A549 (cell line): ENCODE measurements at regions not wholly inside any gene's neighbourhood (a gene's known extent, or its start where the extent isn't known, plus 50 kb on each side); places are given as distances from the start of the nearest gene placed in this dataset.

Experiments
- BHLHE40 ChIP-seq: IDR thresholded peaks from 2 replicates; pipeline ENCODE4 v1.6.1; 2012; ENCODE audit warnings: low read depth, low read length, inconsistent platforms
- EHMT2 ChIP-seq: fragments of 200-600 bp; sonication (generic); IDR thresholded peaks from 2 replicates; pipeline ENCODE4 v1.6.1; 2016; ENCODE audit warnings: antibody characterized with exemption, low read depth, mild to moderate bottlenecking, moderate library complexity
- ESRRA ChIP-seq: fragments of 150-350 bp; IDR thresholded peaks from 2 replicates; pipeline ENCODE4 v1.6.1; 2014; ENCODE audit warnings: mild to moderate bottlenecking, low read length, borderline replicate concordance
- FOSL2 ChIP-seq, 2 experiments: fragments of 450-650 bp in 1 of 2; fragments of >200 bp in 1 of 2; sonication (Bioruptor Twin) in 1 of 2; formaldehyde crosslinking; IDR thresholded peaks; 2 replicates each; pipeline versions ENCODE4 v1.5.0 to v1.6.1; 2016 to 2020; ENCODE audit warnings: mild to moderate bottlenecking in 1 of 2, moderate library complexity in 1 of 2
- HDAC2 ChIP-seq: fragments of 200-600 bp; sonication (generic); IDR thresholded peaks from 2 replicates; pipeline ENCODE4 v1.6.1; 2016
- HEYL ChIP-seq: fragments of 250-450 bp; sonication (Bioruptor Pico); IDR thresholded peaks from 2 replicates; pipeline ENCODE4 v1.8.0; 2021; ENCODE audit warnings: mild to moderate bottlenecking, moderate library complexity
- MAX ChIP-seq: IDR thresholded peaks from 2 replicates; pipeline ENCODE4 v1.6.1; 2012
- TF ChIP-seq, protein P1 (sequence below): fragments of 200-600 bp; sonication (generic); IDR thresholded peaks from 2 replicates; pipeline ENCODE4 v1.6.1; 2016; ENCODE audit warnings: antibody characterized with exemption, mild to moderate bottlenecking, moderate library complexity

DNA sequence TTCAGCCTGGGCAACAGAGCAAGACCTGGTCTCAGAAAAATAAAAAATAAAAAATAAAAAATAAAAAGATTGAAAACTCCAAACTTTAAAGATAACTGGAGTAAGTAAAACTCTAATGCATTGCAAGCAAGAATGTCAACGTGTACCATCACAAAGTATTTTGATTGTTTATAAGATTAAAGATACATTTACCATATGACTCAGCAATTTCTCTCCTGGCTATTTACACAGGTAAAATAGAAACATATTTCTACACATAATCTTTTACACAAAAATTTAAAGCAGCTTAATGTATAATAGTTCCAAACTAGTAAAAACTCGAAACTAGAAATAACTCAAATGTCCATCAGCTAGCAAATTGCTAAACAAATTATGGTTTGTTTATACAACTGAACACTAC, 456.1 kb upstream of the RGS18 start:
- TF ChIP-seq, protein P1, sequence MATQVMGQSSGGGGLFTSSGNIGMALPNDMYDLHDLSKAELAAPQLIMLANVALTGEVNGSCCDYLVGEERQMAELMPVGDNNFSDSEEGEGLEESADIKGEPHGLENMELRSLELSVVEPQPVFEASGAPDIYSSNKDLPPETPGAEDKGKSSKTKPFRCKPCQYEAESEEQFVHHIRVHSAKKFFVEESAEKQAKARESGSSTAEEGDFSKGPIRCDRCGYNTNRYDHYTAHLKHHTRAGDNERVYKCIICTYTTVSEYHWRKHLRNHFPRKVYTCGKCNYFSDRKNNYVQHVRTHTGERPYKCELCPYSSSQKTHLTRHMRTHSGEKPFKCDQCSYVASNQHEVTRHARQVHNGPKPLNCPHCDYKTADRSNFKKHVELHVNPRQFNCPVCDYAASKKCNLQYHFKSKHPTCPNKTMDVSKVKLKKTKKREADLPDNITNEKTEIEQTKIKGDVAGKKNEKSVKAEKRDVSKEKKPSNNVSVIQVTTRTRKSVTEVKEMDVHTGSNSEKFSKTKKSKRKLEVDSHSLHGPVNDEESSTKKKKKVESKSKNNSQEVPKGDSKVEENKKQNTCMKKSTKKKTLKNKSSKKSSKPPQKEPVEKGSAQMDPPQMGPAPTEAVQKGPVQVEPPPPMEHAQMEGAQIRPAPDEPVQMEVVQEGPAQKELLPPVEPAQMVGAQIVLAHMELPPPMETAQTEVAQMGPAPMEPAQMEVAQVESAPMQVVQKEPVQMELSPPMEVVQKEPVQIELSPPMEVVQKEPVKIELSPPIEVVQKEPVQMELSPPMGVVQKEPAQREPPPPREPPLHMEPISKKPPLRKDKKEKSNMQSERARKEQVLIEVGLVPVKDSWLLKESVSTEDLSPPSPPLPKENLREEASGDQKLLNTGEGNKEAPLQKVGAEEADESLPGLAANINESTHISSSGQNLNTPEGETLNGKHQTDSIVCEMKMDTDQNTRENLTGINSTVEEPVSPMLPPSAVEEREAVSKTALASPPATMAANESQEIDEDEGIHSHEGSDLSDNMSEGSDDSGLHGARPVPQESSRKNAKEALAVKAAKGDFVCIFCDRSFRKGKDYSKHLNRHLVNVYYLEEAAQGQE = no peak
- TF ChIP-seq FOSL2 (IDR thresholded peaks at IDR 0.05) = no peak
- TF ChIP-seq FOSL2 (CRISPR knock-in tag; IDR thresholded peaks at IDR 0.05) = no peak
- no peak for TF ChIP-seq EHMT2
- TF ChIP-seq ESRRA = no peak
- TF ChIP-seq BHLHE40 = no peak
- TF ChIP-seq HEYL (CRISPR knock-in tag) = no peak
- no peak for TF ChIP-seq HDAC2
- TF ChIP-seq MAX = no peak
